Posterior cingulate gyrus (tissue), 11 donors: ENCODE measurements at regions not wholly inside any gene's neighbourhood (a gene's known extent, or its start where the extent isn't known, plus 50 kb on each side); places are given as distances from the start of the nearest gene placed in this dataset.
A peak's percentile ranks its signal among the peaks of the same experiment; 100 is the strongest.
"Not testable (repeated sequence)": the region's sequence is repeated elsewhere in the genome, so short reads cannot be mapped to it uniquely, and the experiment has no call there.

ENCODE experiments used
- DNase-seq, 10 donors: peaks; one replicate each; pipeline versions ENCODE4 v3.0.0 to v3.0.0-alpha.2; 2020 to 2021; ENCODE audit warnings: mixed read lengths in 3 of 10
- intact Hi-C: fragments of 100-400 bp; cut with DNase I; formaldehyde crosslinking; loops from one replicate; pipeline ENCODE4 v1.15.1; 2023

- intact Hi-C loops, result not testable (repeated sequence)
Observed at GRCh38 chr14:105764254-105764901, 238.0 kb downstream of the TMEM121 start.

DNA sequence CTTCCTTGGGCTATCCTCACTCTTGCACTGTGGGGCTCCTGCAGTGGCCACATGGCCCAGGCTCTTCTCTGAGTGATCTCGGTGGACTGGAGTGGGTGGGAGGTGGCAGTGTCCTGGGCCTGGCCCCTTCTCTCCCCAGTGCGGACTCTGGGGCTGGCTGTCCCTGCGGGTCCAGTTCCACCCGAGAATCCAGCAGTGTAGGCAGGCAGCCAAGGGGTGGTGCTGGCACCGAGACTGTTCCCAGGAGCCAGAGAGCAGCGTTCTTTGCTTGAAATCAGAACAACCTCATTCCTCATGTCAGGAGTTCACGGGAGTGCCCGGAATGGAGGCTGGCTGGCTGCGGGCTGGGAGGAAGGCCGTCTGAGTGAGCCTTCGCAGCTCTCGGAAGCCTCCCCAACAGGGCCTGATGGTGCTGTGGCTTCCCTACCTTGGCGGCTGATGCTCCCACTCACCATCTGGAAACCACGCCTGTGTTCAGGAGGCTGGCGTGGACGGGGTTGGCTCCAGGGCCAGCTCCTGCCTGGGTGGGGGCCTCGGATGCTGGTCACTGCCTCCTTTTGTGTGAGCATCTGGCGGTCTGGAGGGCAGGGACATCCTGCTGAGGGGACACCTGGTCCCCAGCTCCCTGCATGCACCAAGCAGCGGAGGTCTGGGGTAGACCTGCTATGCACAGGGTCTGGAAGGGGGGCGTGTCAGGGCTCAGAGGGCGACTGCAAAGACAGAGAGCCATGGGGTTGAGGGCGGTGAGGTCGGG, 238.9 kb downstream of the TMEM121 start:
- peak in 3 of 10 donors; percentile 23 to 86 (median 79) for DNase-seq
- intact Hi-C loops, result not testable (repeated sequence)

More at GRCh38 chr14:105764254-105764901, 238.0 kb downstream of the TMEM121 start:
- DNase-seq, result peak in 1 of 10 donors; percentile 61

- intact Hi-C loops, result no loop called here
- DNase-seq, result no peak
Observed at GRCh38 chr14:105765893-105766614, 239.7 kb downstream of the TMEM121 start.

DNA sequence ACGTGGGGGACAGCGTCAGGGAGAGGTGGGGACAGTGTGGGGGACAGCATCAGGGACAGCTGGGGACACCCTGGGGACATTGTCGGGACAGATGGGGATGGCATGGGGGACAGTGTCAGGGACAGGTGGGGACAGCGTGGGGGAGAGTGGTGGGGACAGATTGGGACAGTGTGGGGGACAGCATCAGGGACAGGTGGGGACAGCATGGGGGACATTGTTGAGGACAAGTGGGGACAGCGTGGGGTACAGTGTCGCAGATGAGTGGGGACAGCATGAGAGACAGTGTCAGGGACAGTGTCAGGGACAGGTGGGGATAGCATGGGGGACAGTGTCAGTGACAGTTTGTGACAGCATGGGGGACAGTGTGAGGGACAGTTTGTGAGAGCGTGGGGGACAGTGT, 240.9 kb downstream of the TMEM121 start:
- DNase-seq, result no peak
- intact Hi-C loops, result no loop called here

GRCh38 chr14:105768039-105768438, 241.7 kb downstream of the TMEM121 start:
- intact Hi-C loops, result not testable (repeated sequence)
- peak in 1 of 10 donors; percentile 53 for DNase-seq

DNA sequence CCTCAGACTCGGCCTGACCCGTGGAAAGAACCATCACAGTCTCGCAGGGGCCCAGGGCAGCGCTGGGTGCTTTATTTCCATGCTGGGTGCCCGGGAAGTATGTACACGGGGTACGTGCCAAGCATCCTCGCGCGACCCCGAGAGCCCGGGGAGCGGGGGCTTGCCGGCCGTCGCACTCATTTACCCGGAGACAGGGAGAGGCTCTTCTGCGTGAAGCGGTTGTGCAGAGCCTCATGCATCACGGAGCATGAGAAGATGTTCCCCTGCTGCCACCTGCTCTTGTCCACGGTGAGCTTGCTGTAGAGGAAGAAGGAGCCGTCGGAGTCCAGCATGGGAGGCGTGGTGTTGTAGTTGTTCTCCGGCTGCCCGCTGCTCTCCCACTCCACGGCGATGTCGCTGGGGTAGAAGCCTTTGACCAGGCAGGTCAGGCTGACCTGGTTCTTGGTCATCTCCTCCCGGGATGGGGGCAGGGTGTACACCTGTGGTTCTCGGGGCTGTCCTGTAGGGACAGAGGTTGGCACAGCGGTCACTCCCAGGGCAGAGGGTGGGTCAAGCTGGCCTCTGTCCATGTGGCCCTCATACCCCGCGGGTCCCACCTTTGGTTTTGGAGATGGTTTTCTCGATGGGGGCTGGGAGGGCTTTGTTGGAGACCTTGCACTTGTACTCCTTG, 242.8 kb downstream of the TMEM121 start:
- intact Hi-C loops, DNase-seq: not testable (repeated sequence)

DNA sequence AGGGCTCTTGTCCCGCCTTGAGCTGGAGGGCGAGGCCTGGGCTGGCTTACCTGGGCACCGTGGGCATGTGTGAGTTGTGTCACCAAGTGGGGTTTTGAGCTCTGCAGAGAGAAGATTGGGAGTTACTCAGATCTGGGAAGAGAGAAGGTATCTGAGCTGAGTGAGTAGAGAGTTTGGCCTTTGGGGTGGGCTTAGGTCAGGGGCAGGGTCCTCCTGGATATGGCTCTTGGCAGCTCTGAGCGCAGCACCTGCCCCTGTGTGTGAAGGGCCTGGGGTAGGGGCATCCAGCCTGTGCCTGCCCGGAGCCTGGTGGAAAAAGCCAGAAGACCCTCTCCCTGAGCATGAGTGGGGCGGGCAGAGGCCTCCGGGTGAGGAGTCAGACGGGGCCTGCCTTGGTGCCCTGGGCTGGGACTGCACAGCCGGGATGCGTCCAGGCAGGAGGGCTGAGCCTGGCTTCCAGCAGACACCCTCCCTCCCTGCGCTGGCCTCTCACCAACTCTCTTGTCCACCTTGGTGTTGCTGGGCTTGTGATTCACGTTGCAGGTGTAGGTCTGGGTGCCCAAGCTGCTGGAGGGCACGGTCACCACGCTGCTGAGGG, 244.3 kb downstream of the TMEM121 start:
- peak in 1 of 10 donors; percentile 55 for DNase-seq
- intact Hi-C loops, result not testable (repeated sequence)

GRCh38 chr14:105771261-105772226, 245.2 kb downstream of the TMEM121 start:
- intact Hi-C loops, result not testable (repeated sequence)
- peak in 1 of 10 donors; percentile 58 for DNase-seq

DNA sequence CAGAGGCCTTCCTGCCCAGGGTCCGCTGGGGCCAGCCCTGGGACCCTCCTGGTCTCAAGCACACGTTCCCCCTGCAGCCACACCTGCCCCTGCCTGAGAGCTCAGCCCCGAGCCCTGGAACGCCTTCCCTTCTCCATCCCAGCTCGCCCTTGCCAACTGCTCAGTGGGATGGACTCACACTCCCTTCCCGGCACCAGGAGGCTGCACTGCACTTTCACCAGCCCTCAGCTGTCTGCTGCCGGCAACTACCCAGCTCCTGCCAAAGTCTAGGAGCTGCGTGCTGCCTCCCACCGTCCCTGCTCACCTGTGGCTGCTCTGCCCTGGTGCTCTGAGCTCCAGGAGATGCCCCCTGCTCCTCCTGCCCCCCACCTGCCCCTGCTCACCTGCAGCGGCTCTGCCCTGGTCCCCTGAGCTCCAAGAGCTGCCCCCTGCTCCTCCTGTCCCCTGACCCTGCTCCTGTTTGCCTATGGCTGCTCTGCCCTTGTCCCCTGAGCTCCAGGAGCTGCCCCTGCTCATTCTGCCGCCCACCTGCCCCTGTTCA, 246.4 kb downstream of the TMEM121 start:
- DNase-seq, intact Hi-C loops: not testable (repeated sequence)

DNA sequence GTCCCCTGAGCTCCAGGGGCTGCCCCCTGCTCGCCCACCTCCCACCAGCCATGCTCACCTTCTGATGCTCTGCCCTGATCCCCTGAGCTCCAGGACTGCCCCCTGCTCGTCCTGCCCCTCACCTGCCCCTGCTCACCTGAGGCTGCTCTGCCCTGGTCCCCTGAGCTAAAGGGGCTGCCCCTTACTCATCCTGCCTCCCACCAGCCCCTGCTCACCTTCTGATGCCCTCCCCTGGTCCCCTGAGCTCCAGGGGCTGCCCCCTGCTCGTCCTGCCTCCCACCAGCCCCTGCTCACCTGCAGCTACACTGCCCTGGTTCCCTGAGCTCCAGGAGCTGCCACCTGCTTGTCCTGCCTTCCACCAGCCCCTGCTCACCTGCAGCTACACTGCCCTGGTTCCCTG, 247.2 kb downstream of the TMEM121 start:
- intact Hi-C loops, result no loop called here
- no peak for DNase-seq

- no peak for DNase-seq
- intact Hi-C loops, result no loop called here
Observed at GRCh38 chr14:105774001-105774400, 247.6 kb downstream of the TMEM121 start.

- DNase-seq, intact Hi-C loops: not testable (repeated sequence)
Observed at GRCh38 chr14:105774585-105775348, 248.4 kb downstream of the TMEM121 start.

DNA sequence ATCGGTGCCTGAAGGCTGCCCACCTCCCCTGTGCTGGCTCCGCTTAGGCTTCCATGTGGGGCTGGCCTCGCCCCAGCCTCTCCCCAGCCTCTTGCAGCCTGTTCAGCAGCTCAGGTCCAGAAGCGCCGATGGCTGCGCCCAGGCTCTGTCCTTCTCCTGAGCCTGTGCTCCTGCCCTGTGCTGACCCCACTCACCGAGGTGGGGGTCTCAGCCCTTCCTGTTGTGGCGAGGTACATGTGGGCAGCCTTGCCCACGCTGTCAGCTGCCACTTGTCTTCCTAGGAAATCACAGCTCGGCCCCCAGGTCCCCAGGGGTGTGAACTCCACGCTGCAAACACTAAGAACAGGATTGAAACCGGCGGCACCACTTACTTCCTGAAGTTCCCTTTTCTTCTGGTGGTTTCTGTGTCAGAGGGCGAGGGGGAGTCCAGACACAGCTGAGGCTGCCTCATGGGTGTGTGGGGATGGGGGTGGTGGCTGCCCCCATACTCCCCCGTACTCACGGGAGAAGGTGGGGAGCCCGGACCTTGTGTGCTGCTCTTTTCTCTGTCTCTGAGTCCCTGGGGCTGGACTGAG, 249.1 kb downstream of the TMEM121 start:
- intact Hi-C loops, DNase-seq: not testable (repeated sequence)

GRCh38 chr14:105776112-105776511, 249.7 kb downstream of the TMEM121 start:
- DNase-seq, intact Hi-C loops: not testable (repeated sequence)

DNA sequence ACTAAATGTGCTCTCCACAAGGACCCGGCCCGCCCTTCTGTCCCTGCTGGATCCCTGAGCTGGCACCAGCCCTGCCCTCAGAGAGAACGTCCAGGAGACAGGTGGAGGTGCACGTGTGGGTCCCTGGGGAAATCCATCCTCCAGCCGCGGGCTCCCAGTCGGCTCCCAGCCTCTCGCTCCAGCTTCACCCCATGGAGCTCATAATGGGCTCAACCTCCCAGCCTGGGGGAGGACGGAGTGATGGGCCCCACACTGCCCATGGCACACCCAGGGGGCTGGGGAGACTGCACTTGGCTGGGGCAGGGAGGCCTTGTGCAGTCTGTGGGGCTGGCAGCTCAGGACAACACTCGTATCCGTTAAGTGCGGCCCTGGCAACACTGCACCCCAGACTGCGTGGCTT, 250.5 kb downstream of the TMEM121 start:
- intact Hi-C loops, result no loop called here

GRCh38 chr14:105783707-105784106, 257.3 kb downstream of the TMEM121 start:
- intact Hi-C loops, result no loop called here
- DNase-seq, result no peak

More for the DNA sequence above, 250.5 kb downstream of the TMEM121 start:
- no peak for DNase-seq

DNA sequence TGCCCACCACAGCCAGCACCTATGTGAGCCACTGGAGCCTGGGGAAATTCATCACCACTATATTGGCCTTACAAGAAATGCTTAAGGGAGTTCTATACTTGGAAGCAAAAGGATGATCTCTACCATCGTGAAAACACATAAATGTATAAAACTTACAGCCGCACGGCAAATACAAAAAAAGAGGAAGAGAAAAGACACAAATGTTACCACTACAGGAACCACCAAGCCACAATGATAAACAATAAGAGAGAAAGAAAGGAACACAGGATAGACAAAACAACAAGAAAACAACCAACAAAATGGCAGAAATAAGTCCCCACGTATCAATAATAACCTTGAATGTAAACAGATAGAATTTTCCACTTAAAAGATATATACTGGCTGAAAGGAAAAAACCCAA, 267.5 kb downstream of the TMEM121 start:
- no peak for DNase-seq
- intact Hi-C loops, result no loop called here

- intact Hi-C loops, result no loop called here
- DNase-seq, result no peak
Observed at GRCh38 chr14:105797546-105797945, 271.2 kb downstream of the TMEM121 start.
